H9 (cell line): ENCODE measurements at regions not wholly inside any gene's neighbourhood (a gene's known extent, or its start where the extent isn't known, plus 50 kb on each side); places are given as distances from the start of the nearest gene placed in this dataset.

Experiments used
- DNase-seq: peaks from one replicate; pipeline ENCODE4 v3.0.0-alpha.2; 2017
- H2AFZ ChIP-seq: one replicate; pipeline ENCODE4 v1.6.1; 2013; ENCODE audit warnings: mild to moderate bottlenecking, low read length, control low read depth, moderate library complexity
- H2AK5ac ChIP-seq: 2 replicates; pipeline ENCODE4 v1.6.1; 2013; ENCODE audit warnings: low read length, control low read depth, mixed read lengths; ENCODE audit not compliant: insufficient read length
- H2BK120ac ChIP-seq: one replicate; pipeline ENCODE4 v1.6.1; 2013; ENCODE audit warnings: low read depth, mild to moderate bottlenecking, low read length, control low read depth, inconsistent platforms; ENCODE audit not compliant: poor library complexity, severe bottlenecking
- H2BK12ac ChIP-seq: 2 replicates; pipeline ENCODE4 v1.6.1; 2013; ENCODE audit warnings: low read length, control low read depth, mixed read lengths, low read depth; ENCODE audit not compliant: insufficient read length
- H2BK15ac ChIP-seq: 2 replicates; pipeline ENCODE4 v1.6.1; 2013; ENCODE audit warnings: low read depth, low read length, control low read depth
- H2BK20ac ChIP-seq: one replicate; pipeline ENCODE4 v1.6.1; 2013; ENCODE audit warnings: low read depth, mild to moderate bottlenecking, low read length, control low read depth, inconsistent platforms; ENCODE audit not compliant: poor library complexity, severe bottlenecking
- H2BK5ac ChIP-seq: 2 replicates; pipeline ENCODE4 v1.6.1; 2013; ENCODE audit warnings: low read length, control low read depth, mixed read lengths; ENCODE audit not compliant: insufficient read length
- H3K14ac ChIP-seq: 2 replicates; pipeline ENCODE4 v1.6.1; 2013; ENCODE audit warnings: low read length, control low read depth; ENCODE audit not compliant: insufficient read depth
- H3K18ac ChIP-seq: 2 replicates; pipeline ENCODE4 v1.6.1; 2013; ENCODE audit warnings: low read depth, mild to moderate bottlenecking, mixed read lengths, low read length, control low read depth; ENCODE audit not compliant: insufficient read length
- H3K23ac ChIP-seq: 2 replicates; pipeline ENCODE4 v1.6.1; 2013; ENCODE audit warnings: low read length, control low read depth, mixed read lengths, low read depth; ENCODE audit not compliant: insufficient read length
- H3K23me2 ChIP-seq: 2 replicates; pipeline ENCODE4 v1.6.1; 2013; ENCODE audit warnings: low read depth, mild to moderate bottlenecking, mixed read lengths, low read length, control low read depth; ENCODE audit not compliant: insufficient read length, poor library complexity, severe bottlenecking
- H3K27ac ChIP-seq: 2 replicates; pipeline ENCODE4 v1.5.1; 2013; ENCODE audit warnings: low read length, control low read depth, mixed read lengths, low read depth; ENCODE audit not compliant: insufficient read length
- H3K27me3 ChIP-seq: 2 replicates; pipeline ENCODE4 v1.6.1; 2013; ENCODE audit warnings: low read length, control low read depth, inconsistent platforms; ENCODE audit not compliant: insufficient read depth
- H3K4ac ChIP-seq: 2 replicates; pipeline ENCODE4 v1.6.1; 2013; ENCODE audit warnings: low read depth, mild to moderate bottlenecking, control low read depth, inconsistent platforms, low read length, moderate library complexity
- H3K4me1 ChIP-seq: 2 replicates; pipeline ENCODE4 v1.6.1; 2013; ENCODE audit warnings: low read length, control low read depth, inconsistent platforms; ENCODE audit not compliant: insufficient read depth
- H3K4me2 ChIP-seq: 2 replicates; pipeline ENCODE4 v1.6.1; 2013; ENCODE audit warnings: low read length, control low read depth, mixed read lengths; ENCODE audit not compliant: insufficient read length, insufficient read depth
- H3K56ac ChIP-seq: 2 replicates; pipeline ENCODE4 v1.6.1; 2013; ENCODE audit warnings: low read depth, mild to moderate bottlenecking, mixed read lengths, low read length, control low read depth; ENCODE audit not compliant: insufficient read length
- H3K79me1 ChIP-seq: 2 replicates; pipeline ENCODE4 v1.6.1; 2013; ENCODE audit warnings: low read depth, mild to moderate bottlenecking, moderate library complexity, low read length, control low read depth, inconsistent platforms; ENCODE audit not compliant: insufficient read depth, poor library complexity, severe bottlenecking
- H3K79me2 ChIP-seq: 2 replicates; pipeline ENCODE4 v1.6.1; 2013; ENCODE audit warnings: low read length, control low read depth, inconsistent platforms; ENCODE audit not compliant: insufficient read depth
- H3K9ac ChIP-seq: 2 replicates; pipeline ENCODE4 v1.6.1; 2013; ENCODE audit warnings: low read length, control low read depth, mixed read lengths; ENCODE audit not compliant: insufficient read length; ENCODE audit errors: extremely low read depth
- H3K9me3 ChIP-seq: one replicate; pipeline ENCODE4 v1.6.1; 2013; ENCODE audit warnings: low read depth, low read length, inconsistent platforms; ENCODE audit not compliant: control insufficient read depth
- H3T11ph ChIP-seq: one replicate; pipeline ENCODE4 v1.6.1; 2013; ENCODE audit warnings: mild to moderate bottlenecking, low read length, control low read depth, inconsistent platforms
- H4K20me1 ChIP-seq: one replicate; pipeline ENCODE4 v1.6.1; 2013; ENCODE audit not compliant: control insufficient read depth, insufficient read length, insufficient read depth
- H4K5ac ChIP-seq: 2 replicates; pipeline ENCODE4 v1.6.1; 2013; ENCODE audit warnings: low read depth, mild to moderate bottlenecking, mixed read lengths, low read length, control low read depth; ENCODE audit not compliant: insufficient read length
- H4K8ac ChIP-seq: replicated peaks from 2 replicates; pipeline ENCODE4 v1.6.1; 2013; ENCODE audit warnings: low read length, control low read depth, mixed read lengths, low read depth; ENCODE audit not compliant: insufficient read length
- H4K91ac ChIP-seq: 2 replicates; pipeline ENCODE4 v1.6.1; 2013; ENCODE audit warnings: low read depth, mild to moderate bottlenecking, moderate library complexity, mixed read lengths, low read length, control low read depth; ENCODE audit not compliant: insufficient read length
- H3K27ac Mint-ChIP-seq, 3 experiments: 2 replicates in 2 of 3; 3 replicates in 1 of 3; pipeline ENCODE4 v1.8.0; 2020 to 2021; ENCODE audit warnings: mixed read lengths in 3 of 3, mild to moderate bottlenecking in 1 of 3, moderate library complexity in 1 of 3
- H3K27me3 Mint-ChIP-seq: 2 replicates; pipeline ENCODE4 v1.8.0; 2021; ENCODE audit warnings: low read depth, mild to moderate bottlenecking, moderate library complexity, mixed read lengths
- H3K36me3 Mint-ChIP-seq, 3 experiments: 2 replicates in 2 of 3; 3 replicates in 1 of 3; pipeline ENCODE4 v1.8.0; 2020 to 2021; ENCODE audit warnings: low read depth in 3 of 3, mixed read lengths in 3 of 3; ENCODE audit not compliant: insufficient read depth in 1 of 3
- H3K4me1 Mint-ChIP-seq, 2 experiments: 2 replicates each; pipeline ENCODE4 v1.8.0; 2020; ENCODE audit warnings: mixed read lengths in 2 of 2
- H3K4me3 Mint-ChIP-seq, 2 experiments: 2 replicates in 1 of 2; 3 replicates in 1 of 2; pipeline ENCODE4 v1.8.0; 2020 to 2021; ENCODE audit warnings: mild to moderate bottlenecking in 2 of 2, mixed read lengths in 2 of 2, moderate library complexity in 1 of 2
- H3K9me3 Mint-ChIP-seq, 2 experiments: 2 replicates in 1 of 2; 3 replicates in 1 of 2; pipeline ENCODE4 v1.8.0; 2020; ENCODE audit warnings: mild to moderate bottlenecking in 2 of 2, mixed read lengths in 2 of 2, moderate library complexity in 1 of 2
- WGBS: extraction: QIAGEN DNeasy Blood & Tissue Kit; methylation state at CpG from one replicate; pipeline ENCODE4 v1.1.7; 2013; ENCODE audit warnings: missing lambda C conversion rate, low lambda C conversion rate, mixed read lengths; ENCODE audit not compliant: insufficient read length; ENCODE audit errors: extremely low coverage; 5-methylcytosine and 5-hydroxymethylcytosine counted together
- TF ChIP-seq, protein P1 (sequence below): fragments of 200-600 bp; sonication (generic); conservative IDR thresholded peaks from 3 replicates; pipeline ENCODE4 v1.8.0; 2021; ENCODE audit warnings: antibody characterized with exemption, mild to moderate bottlenecking

DNA sequence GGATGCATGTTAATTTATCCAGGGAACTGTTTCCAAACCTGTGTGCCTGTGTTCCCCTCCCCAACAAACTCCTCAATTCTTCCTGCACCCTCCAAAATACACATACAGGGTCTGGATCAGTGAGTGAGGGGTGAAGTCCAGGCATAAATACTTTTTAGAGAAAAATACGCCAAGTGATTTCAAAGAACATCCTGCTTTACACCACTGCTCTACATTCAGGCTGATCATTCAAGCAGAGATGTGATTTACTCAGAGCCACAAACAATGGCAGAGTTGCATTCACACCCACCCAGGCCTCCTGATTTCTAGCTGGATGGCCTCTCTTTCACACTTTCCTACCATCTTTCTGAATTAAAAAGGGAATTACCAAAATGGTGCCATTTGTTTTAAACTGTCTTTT is 289.5 kb upstream of the SLC14A2 start:
- no peak overlapping the region for H3K27ac Mint-ChIP-seq
- Histone ChIP-seq H2AK5ac (no peak overlapping the region), H3K27ac (no peak overlapping the region), H2BK20ac (no peak overlapping the region), H2AFZ (no peak overlapping the region), H4K5ac (no peak overlapping the region), H3K4me2 (no peak overlapping the region), H3K27me3 (no peaks in the 10 kb centered on the region), H3K9ac (no peak overlapping the region), H3K23ac (no peak overlapping the region), H4K8ac (no peak overlapping the region), H4K91ac (no peak overlapping the region), H2BK12ac (peak overlapping the region; percentile 43), H3T11ph (no peak overlapping the region), H3K23me2 (no peaks in the 10 kb centered on the region), H3K4me1 (no peaks in the 10 kb centered on the region; the same call in 1 of the 2 replicates), H3K4ac (no peak overlapping the region), H2BK120ac (no peak overlapping the region), H3K56ac (no peak overlapping the region), H3K79me2 (no peaks in the 10 kb centered on the region), H3K14ac (no peak overlapping the region), H3K79me1 (no peaks in the 10 kb centered on the region), H4K20me1 (no peaks in the 10 kb centered on the region), H2BK15ac (no peak overlapping the region), H2BK5ac (no peak overlapping the region), H3K18ac (no peak overlapping the region), H3K9me3 (no peaks in the 10 kb centered on the region)
- TF ChIP-seq, protein P1, sequence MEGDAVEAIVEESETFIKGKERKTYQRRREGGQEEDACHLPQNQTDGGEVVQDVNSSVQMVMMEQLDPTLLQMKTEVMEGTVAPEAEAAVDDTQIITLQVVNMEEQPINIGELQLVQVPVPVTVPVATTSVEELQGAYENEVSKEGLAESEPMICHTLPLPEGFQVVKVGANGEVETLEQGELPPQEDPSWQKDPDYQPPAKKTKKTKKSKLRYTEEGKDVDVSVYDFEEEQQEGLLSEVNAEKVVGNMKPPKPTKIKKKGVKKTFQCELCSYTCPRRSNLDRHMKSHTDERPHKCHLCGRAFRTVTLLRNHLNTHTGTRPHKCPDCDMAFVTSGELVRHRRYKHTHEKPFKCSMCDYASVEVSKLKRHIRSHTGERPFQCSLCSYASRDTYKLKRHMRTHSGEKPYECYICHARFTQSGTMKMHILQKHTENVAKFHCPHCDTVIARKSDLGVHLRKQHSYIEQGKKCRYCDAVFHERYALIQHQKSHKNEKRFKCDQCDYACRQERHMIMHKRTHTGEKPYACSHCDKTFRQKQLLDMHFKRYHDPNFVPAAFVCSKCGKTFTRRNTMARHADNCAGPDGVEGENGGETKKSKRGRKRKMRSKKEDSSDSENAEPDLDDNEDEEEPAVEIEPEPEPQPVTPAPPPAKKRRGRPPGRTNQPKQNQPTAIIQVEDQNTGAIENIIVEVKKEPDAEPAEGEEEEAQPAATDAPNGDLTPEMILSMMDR, result no peak
- no peak overlapping the region for H3K4me3 Mint-ChIP-seq
- H3K27me3 Mint-ChIP-seq, result no peaks in the 10 kb centered on the region
- no peaks in the 10 kb centered on the region for H3K36me3 Mint-ChIP-seq
- H3K9me3 Mint-ChIP-seq, result no peaks in the 10 kb centered on the region
- DNase-seq, result no peak
- peaks cover 11 to 22% of the 10 kb centered on the region in 2 experiments for H3K4me1 Mint-ChIP-seq
- no CpG with 5 or more reads among the region's 1 CpG for WGBS
